Astrocyte (in vitro differentiated cells and primary cell): ENCODE measurements at regions not wholly inside any gene's neighbourhood (a gene's known extent, or its start where the extent isn't known, plus 50 kb on each side); places are given as distances from the start of the nearest gene placed in this dataset.
"Not testable (repeated sequence)": the region's sequence is repeated elsewhere in the genome, so short reads cannot be mapped to it uniquely, and the experiment has no call there.

Experiments
- DNase-seq: peaks from one replicate; pipeline ENCODE4 v3.0.0-alpha.2; 2010; ENCODE audit warnings: low read depth
- FAIRE-seq: peaks from 2 replicates; lab custom pipeline; 2011; peaks lifted over from hg19 to GRCh38; lab: Jason Lieb, UNC
- H2AFZ ChIP-seq: 2 replicates; pipeline ENCODE4 v1.6.0; 2012; ENCODE audit warnings: low read depth, low read length, inconsistent platforms
- H3K27ac ChIP-seq: 2 replicates; pipeline ENCODE4 v1.5.1; 2011; ENCODE audit warnings: low read depth, low read length, inconsistent platforms
- H3K27me3 ChIP-seq: 2 replicates; pipeline ENCODE4 v1.6.0; 2011; ENCODE audit warnings: low read length, inconsistent platforms; ENCODE audit not compliant: insufficient read depth
- H3K36me3 ChIP-seq: 2 replicates; pipeline ENCODE4 v1.5.1; 2011; ENCODE audit warnings: low read length, inconsistent platforms; ENCODE audit not compliant: insufficient read depth
- H3K4me1 ChIP-seq: 2 replicates; pipeline ENCODE4 v1.5.1; 2011; ENCODE audit warnings: low read length, inconsistent platforms; ENCODE audit not compliant: insufficient read depth
- H3K4me2 ChIP-seq: 2 replicates; pipeline ENCODE4 v1.6.0; 2012; ENCODE audit warnings: low read length, inconsistent platforms
- H3K4me3 ChIP-seq: 2 replicates; pipeline ENCODE4 v1.5.1; 2011; ENCODE audit warnings: low read depth, mild to moderate bottlenecking, low read length, inconsistent platforms; ENCODE audit not compliant: insufficient read depth
- H3K79me2 ChIP-seq: 2 replicates; pipeline ENCODE4 v1.6.0; 2012; ENCODE audit warnings: mild to moderate bottlenecking, low read length, inconsistent platforms; ENCODE audit not compliant: insufficient read depth
- H3K9ac ChIP-seq: 2 replicates; pipeline ENCODE4 v1.6.0; 2012; ENCODE audit warnings: mild to moderate bottlenecking, low read length, inconsistent platforms
- H3K9me3 ChIP-seq: 2 replicates; pipeline ENCODE4 v1.5.1; 2012; ENCODE audit warnings: low read depth, mild to moderate bottlenecking, low read length, inconsistent platforms; ENCODE audit not compliant: insufficient read depth
- H4K20me1 ChIP-seq: 2 replicates; pipeline ENCODE4 v1.6.0; 2012; ENCODE audit warnings: low read length, inconsistent platforms; ENCODE audit not compliant: insufficient read depth
- H3K27ac Mint-ChIP-seq: one replicate; pipeline ENCODE4 v1.8.0; 2021; ENCODE audit warnings: mild to moderate bottlenecking, mixed read lengths; ENCODE audit not compliant: unreplicated experiment
- H3K27me3 Mint-ChIP-seq: one replicate; pipeline ENCODE4 v1.8.0; 2021; ENCODE audit warnings: low read depth, mixed read lengths; ENCODE audit not compliant: unreplicated experiment
- H3K36me3 Mint-ChIP-seq: one replicate; pipeline ENCODE4 v1.8.0; 2021; ENCODE audit warnings: low read depth, mixed read lengths; ENCODE audit not compliant: unreplicated experiment
- H3K4me1 Mint-ChIP-seq: one replicate; pipeline ENCODE4 v1.8.0; 2021; ENCODE audit warnings: low read depth, mixed read lengths; ENCODE audit not compliant: unreplicated experiment
- H3K4me3 Mint-ChIP-seq: one replicate; pipeline ENCODE4 v1.8.0; 2021; ENCODE audit warnings: mild to moderate bottlenecking, moderate library complexity, mixed read lengths; ENCODE audit not compliant: unreplicated experiment
- H3K9me3 Mint-ChIP-seq: one replicate; pipeline ENCODE4 v1.8.0; 2021; ENCODE audit warnings: mild to moderate bottlenecking, mixed read lengths; ENCODE audit not compliant: unreplicated experiment
- CTCF ChIP-seq: IDR thresholded peaks from 2 replicates; pipeline ENCODE4 v1.5.1; 2011; ENCODE audit warnings: low read depth, mild to moderate bottlenecking, inconsistent platforms, low read length, moderate library complexity; ENCODE audit not compliant: insufficient read depth
- EZH2 ChIP-seq: IDR thresholded peaks from 2 replicates; pipeline ENCODE4 v1.6.1; 2012; ENCODE audit warnings: mild to moderate bottlenecking, low read length, inconsistent platforms; ENCODE audit not compliant: insufficient read depth

GRCh38 chr14:28830115-28830534 lies 63.5 kb downstream of the FOXG1 start:
- no peaks in the 10 kb centered on the region for H4K20me1 ChIP-seq
- Mint-ChIP-seq H3K27ac (no peak overlapping the region), H3K9me3 (no peaks in the 10 kb centered on the region), H3K27me3 (no peaks in the 10 kb centered on the region), H3K4me3 (no peak overlapping the region), H3K36me3 (no peaks in the 10 kb centered on the region), H3K4me1 (no peaks in the 10 kb centered on the region)
- TF ChIP-seq CTCF = no peak
- no peak for TF ChIP-seq EZH2
- DNase-seq (no peak), FAIRE-seq (no peak)
- H3K27me3 ChIP-seq = no peaks in the 10 kb centered on the region
- no peaks in the 10 kb centered on the region for H3K79me2 ChIP-seq
- no peaks in the 10 kb centered on the region for H3K36me3 ChIP-seq
- no peak overlapping the region for H3K4me2 ChIP-seq
- H3K4me1 ChIP-seq = peaks cover 2% of the 10 kb centered on the region
- H2AFZ ChIP-seq = no peak overlapping the region
- H3K9ac ChIP-seq = no peak overlapping the region
- H3K27ac ChIP-seq = no peak overlapping the region
- H3K4me3 ChIP-seq = no peak overlapping the region
- no peaks in the 10 kb centered on the region for H3K9me3 ChIP-seq

GRCh38 chr14:28831126-28831525 lies 64.5 kb downstream of the FOXG1 start:
- Histone ChIP-seq H4K20me1 (no peaks in the 10 kb centered on the region), H2AFZ (no peak overlapping the region), H3K4me2 (no peak overlapping the region), H3K36me3 (no peaks in the 10 kb centered on the region), H3K4me1 (peaks cover 2% of the 10 kb centered on the region), H3K9ac (no peak overlapping the region), H3K27ac (no peak overlapping the region), H3K9me3 (no peaks in the 10 kb centered on the region), H3K79me2 (no peaks in the 10 kb centered on the region), H3K4me3 (no peak overlapping the region), H3K27me3 (no peaks in the 10 kb centered on the region)
- H3K9me3 Mint-ChIP-seq = no peaks in the 10 kb centered on the region
- no peaks in the 10 kb centered on the region for H3K36me3 Mint-ChIP-seq
- DNase-seq = no peak
- H3K4me1 Mint-ChIP-seq = no peaks in the 10 kb centered on the region
- H3K4me3 Mint-ChIP-seq = no peak overlapping the region
- no peak for TF ChIP-seq EZH2
- no peak for TF ChIP-seq CTCF
- no peak for FAIRE-seq
- no peaks in the 10 kb centered on the region for H3K27me3 Mint-ChIP-seq
- H3K27ac Mint-ChIP-seq = no peak overlapping the region

GRCh38 chr14:28842569-28842968 lies 76.0 kb downstream of the FOXG1 start:
- not testable (repeated sequence) for H3K4me3 ChIP-seq, H3K27me3 ChIP-seq, H3K27ac Mint-ChIP-seq, H3K79me2 ChIP-seq, H3K4me1 ChIP-seq, H3K4me1 Mint-ChIP-seq, H3K36me3 Mint-ChIP-seq, H3K36me3 ChIP-seq, H4K20me1 ChIP-seq, H2AFZ ChIP-seq, H3K9ac ChIP-seq, H3K9me3 Mint-ChIP-seq, H3K9me3 ChIP-seq, H3K27me3 Mint-ChIP-seq, H3K27ac ChIP-seq, H3K4me2 ChIP-seq, FAIRE-seq, H3K4me3 Mint-ChIP-seq, DNase-seq
